Lung microvascular endothelial cell (primary cell): ENCODE measurements at regions not wholly inside any gene's neighbourhood (a gene's known extent, or its start where the extent isn't known, plus 50 kb on each side); places are given as distances from the start of the nearest gene placed in this dataset.
A peak's percentile ranks its signal among the peaks of the same experiment; 100 is the strongest.
"Not testable (repeated sequence)": the region's sequence is repeated elsewhere in the genome, so short reads cannot be mapped to it uniquely, and the experiment has no call there.

Experiments used
- DNase-seq, 2 donors: peaks; one replicate each; pipeline versions ENCODE4 v3.0.0 to v3.0.0-alpha.2; 2010; ENCODE audit warnings: low read depth in 2 of 2

DNA sequence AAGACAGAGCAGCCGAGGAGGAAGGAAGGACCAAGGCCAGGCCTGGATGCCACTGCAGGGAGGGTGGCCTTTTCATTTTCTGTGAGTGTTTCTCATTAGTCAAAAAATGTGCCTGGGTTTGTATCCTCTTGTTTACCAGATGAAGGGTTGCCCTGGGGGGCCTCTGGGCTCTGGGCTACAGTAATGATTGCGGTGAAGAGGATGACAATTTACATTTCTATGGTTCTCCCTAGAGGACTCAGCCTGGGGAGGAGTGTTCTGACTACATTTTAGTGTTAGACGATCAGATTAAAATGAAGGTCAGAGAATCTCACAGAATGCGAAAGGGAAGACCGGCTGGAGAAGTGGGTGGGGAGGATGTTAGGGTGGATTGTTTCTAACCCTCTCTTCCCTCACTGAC is 108.0 kb upstream of the KMT2C start:
- no peak for DNase-seq

GRCh38 chr7:152541892-152542291 is 106.1 kb upstream of the KMT2C start:
- no peak for DNase-seq

GRCh38 chr7:152539190-152539495 is 103.3 kb upstream of the KMT2C start:
- DNase-seq = not testable (repeated sequence)

GRCh38 chr7:152538346-152539189 is 102.8 kb upstream of the KMT2C start:
- not testable (repeated sequence) for DNase-seq

DNA sequence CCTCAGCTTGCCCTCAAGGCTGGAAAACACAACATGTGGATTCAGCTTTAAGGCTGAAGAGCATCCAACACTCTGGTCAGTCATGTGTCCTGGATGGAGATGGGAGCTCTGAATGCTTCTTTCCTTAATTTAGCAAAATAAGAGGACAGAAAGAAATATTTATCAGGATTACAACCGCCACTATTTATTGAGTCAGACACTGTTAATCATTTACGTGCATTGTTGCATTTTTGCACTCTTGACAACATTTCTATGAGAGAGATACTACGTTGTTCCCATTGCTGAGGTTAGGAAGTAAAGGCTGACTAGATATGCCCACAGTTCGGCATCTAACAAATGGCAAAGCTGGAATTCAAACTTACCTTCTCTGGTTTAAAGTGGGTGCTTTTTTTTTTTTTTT is 101.8 kb upstream of the KMT2C start:
- no peak for DNase-seq

DNA sequence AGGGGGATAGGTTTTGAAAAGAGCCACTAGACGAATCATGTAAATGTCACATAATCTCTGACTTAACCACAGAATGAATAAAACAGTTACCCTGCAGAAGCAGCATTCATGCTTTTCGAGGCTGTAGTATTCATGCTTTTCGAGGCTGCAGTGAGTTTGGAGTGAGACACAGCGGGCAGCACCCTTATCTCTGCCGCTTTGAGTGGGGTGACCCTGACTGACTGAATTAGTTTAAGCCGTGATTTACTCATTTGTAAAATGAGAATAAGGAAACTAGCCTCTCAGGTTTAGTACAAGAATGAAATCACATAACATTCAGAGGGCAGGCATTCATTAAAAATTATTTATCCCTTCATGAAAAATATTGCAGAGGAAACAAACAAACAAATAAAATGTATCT is 92.8 kb upstream of the KMT2C start:
- no peak for DNase-seq

GRCh38 chr7:152527610-152528032 is 91.8 kb upstream of the KMT2C start:
- DNase-seq = peak in 1 of 2 donors; percentile 36

GRCh38 chr7:152523916-152524315 is 88.1 kb upstream of the KMT2C start:
- DNase-seq = no peak

- peak; percentile 33 to 54 for DNase-seq
These were observed 86.8 kb upstream of the KMT2C start for GRCh38 chr7:152522571-152523067.

DNA sequence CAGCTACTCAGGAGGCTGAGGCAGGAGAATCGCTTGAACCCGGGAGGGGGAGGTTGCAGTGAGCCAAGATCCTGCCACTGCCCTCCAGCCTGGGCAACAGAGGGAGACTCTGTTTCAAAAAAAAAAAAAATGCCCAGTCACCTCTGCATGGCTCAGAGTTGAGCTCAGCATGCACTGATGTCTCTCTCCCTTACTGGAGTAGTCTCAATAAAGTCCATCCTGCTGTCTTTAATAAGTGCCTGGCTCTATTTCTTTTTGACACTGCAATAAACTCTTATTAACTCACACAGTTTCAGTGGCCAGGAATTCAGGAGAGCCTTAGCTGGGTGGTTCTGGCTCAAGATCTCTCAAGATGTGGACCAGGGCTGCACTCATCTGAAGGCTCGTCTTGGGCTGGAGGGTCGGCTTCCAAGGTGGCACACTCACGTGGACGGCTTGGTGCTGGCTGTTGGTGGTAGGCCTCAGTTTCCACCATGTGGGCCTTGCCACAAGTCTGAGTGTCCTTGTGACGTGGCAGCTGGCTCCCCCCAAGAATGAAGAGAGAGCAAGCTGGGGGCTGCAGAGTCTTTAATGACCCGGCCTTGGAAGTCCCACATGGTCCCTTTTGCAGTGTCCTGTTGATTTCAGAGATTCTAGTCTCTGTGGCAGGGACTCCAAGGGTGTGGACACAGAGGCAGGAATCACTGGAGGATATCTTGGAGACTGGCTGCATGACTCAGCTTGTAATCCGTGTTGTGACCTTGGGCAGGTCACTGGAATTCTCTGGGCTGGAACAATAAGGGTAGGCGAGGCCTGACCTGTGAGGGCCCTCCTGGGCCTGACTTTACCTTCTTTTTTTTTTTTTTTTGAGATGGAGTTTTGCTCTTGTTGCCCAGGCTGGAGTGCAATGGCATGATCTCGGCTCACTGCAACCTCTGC is 85.9 kb upstream of the KMT2C start:
- DNase-seq = peak in 1 of 2 donors; percentile 12

GRCh38 chr7:152520861-152521302 is 85.1 kb upstream of the KMT2C start:
- no peak for DNase-seq

- DNase-seq = no peak
These were observed 83.5 kb upstream of the KMT2C start for GRCh38 chr7:152519290-152519689.

- no peak for DNase-seq
These were observed 80.4 kb upstream of the KMT2C start for GRCh38 chr7:152516216-152516615.

DNA sequence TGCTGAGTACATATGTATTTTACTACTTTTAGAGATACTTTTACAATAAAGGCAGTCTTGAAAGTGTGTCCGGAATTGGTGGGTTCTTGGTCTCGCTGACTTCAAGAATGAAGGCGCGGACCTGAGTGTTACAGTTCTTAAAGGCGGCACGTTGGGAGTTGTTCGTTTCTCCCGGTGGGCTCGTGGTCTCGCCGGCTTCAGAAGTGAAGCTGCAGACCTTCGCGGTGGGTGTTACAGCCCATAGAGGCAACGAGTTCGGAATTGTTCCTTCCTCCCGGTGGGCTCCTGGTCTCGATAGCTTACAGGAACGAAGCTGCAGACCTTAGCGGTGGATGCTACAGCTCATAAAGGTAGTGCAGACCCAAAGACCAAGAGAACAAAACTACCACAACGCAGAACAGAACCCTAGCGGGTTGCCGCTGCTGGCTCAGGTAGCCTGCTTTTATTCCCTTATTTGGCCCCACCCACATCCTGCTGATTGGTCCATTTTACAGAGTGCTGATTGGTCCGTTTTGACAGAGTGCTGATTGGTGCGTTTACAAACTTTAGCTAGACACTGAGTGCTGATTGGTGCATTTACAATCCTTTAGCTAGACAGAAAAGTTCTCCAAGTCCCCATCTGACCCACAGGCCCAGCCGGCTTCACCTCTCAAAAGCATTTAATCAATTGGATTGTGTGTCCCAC is 79.6 kb upstream of the KMT2C start:
- DNase-seq = not testable (repeated sequence)

DNA sequence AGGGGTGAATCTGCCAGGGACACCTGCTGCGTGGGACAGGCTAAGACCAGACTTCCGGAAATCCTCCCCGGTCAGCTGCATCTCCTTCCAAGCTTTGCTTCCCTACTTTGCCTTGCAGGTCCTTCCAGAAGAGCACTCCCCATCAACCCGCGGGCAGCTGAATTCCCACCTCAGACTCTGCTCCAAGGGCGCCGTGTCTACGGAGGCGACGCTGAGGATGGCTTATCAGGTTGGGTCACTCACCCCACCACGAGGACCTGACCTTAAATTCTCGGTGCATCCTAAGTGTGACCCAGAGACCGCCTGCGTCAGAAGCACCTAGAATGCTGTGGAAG is 78.9 kb upstream of the KMT2C start:
- no peak for DNase-seq

DNA sequence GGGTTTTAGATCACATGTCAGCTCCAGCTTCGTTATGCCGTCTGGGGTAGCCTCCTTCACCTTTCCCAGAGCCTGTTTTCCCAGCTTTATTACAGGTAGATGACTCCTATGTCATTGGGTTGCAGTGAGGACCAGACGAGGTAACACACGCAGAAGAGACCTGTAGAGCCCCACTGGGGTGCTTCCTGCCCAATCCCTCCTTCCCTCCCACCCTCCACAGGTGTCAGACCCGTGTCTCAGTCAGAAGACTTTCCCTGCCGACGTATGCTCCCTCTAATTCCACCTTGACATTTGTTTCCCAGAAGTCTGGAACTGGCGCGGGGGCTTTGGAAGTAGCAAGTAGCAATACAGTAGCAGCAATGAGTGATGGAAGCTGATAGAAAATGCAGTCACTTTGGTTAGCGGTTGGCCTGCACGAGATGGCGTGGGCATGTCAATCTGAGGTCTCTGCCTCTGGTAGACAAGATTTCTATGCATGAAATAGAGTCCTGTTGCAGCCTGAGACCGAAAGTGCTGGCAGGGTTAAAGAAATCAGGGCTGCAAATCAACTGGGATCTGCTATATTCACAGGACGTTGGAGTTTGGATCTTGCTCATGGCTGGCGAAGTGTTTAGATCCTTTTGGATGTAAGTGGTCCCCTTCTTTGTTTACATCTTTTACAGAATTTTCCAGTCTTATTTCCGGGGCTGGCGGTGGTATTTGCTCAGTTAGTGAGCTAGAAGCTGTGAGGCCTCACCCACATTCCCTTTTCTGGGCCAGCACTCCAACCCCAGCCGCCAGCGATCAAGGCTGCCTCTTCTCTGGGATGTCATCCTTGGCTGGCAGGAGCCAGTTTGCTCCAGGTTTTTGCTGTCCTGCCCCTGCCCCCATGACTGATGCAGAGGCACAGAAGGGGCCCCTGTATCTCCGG is 78.3 kb upstream of the KMT2C start:
- no peak for DNase-seq

DNA sequence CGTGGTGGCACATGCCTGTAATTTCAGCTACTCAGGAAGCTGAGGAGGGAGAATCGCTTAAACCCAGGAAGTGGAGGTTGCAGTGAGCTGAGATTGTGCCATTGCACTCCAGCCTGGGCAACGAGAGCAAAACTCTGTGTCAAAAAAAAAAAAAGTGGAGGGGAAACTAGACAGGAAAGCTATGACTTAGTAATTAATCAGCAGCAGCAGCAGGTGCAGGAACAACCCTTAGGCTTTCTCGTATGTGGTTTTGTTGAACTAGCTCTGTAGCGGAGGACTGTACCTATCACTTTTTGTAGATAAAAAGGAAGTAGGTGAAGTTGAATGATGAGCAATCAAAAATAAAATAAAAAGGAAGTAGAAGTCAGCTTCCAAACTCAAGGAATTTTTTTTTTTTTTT is 76.9 kb upstream of the KMT2C start:
- DNase-seq = peak in 1 of 2 donors; percentile 56

GRCh38 chr7:152511736-152512135 is 75.9 kb upstream of the KMT2C start:
- no peak for DNase-seq

DNA sequence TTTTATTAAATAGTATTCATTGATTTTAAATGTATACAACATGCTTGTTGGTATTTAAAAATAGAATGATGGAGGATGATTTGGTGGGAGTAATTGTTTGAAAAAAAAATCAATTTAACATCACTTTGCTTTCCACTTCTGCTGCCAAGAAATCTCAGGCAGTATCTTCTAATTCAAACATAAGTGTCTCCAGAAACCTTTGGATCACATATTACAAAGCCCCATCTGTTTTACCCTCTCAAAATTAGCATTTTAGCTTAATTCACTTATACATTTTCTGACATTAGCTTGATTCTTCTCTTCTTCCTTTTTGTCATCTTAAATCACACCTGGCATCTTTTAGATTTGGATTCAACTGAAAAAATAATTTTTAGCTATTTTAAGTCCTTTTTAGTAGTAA is 72.9 kb upstream of the KMT2C start:
- no peak for DNase-seq

GRCh38 chr7:152505606-152506005 is 69.8 kb upstream of the KMT2C start:
- no peak for DNase-seq

GRCh38 chr7:152504816-152505215 is 69.0 kb upstream of the KMT2C start:
- no peak for DNase-seq
